Heart left ventricle (tissue), 16 donors: ENCODE measurements at regions not wholly inside any gene's neighbourhood (a gene's known extent, or its start where the extent isn't known, plus 50 kb on each side); places are given as distances from the start of the nearest gene placed in this dataset.

Source experiments
- ATAC-seq, 4 donors: fragments of 200-7000 bp; cut with Tn5 transposase; one replicate each; pipeline ENCODE4 v1.9.1; 2020 to 2022; ENCODE audit warnings: moderate library complexity in 4 of 4, mild to moderate bottlenecking in 3 of 4, moderate number of reproducible peaks in 1 of 4
- DNase-seq, 5 donors: peaks; one replicate each; pipeline ENCODE4 v3.0.0-alpha.2; 2020
- H3K27ac ChIP-seq, 12 donors: fragments of 200-600 bp; sonication (generic) in 4 of 12; one replicate each; pipeline versions ENCODE4 v1.5.0 to v1.8.0; 2016 to 2022; ENCODE audit warnings: mild to moderate bottlenecking in 2 of 12
- H3K27me3 ChIP-seq, 9 donors: fragments of 200-600 bp; sonication (generic) in 2 of 9; one replicate each; pipeline versions ENCODE4 v1.5.1 to v1.8.0; 2016 to 2022; ENCODE audit warnings: mild to moderate bottlenecking in 3 of 9
- H3K36me3 ChIP-seq, 9 donors: fragments of 200-600 bp; sonication (generic) in 2 of 9; one replicate each; pipeline versions ENCODE4 v1.5.0 to v1.8.0; 2018 to 2022; ENCODE audit warnings: mild to moderate bottlenecking in 2 of 9
- H3K4me1 ChIP-seq, 12 donors: fragments of 200-600 bp; sonication (generic) in 4 of 12; one replicate each; pipeline versions ENCODE4 v1.5.0 to v1.8.0; 2016 to 2022; ENCODE audit warnings: mild to moderate bottlenecking in 3 of 12
- H3K4me3 ChIP-seq, 12 donors: fragments of 200-600 bp; sonication (generic) in 4 of 12; one replicate each; pipeline versions ENCODE4 v1.5.0 to v1.8.0; 2017 to 2022; ENCODE audit warnings: mild to moderate bottlenecking in 9 of 12, moderate library complexity in 4 of 12
- H3K9me3 ChIP-seq, 12 donors: fragments of 200-600 bp; sonication (generic) in 4 of 12; one replicate each; pipeline versions ENCODE4 v1.5.0 to v1.8.0; 2016 to 2022; ENCODE audit warnings: mild to moderate bottlenecking in 1 of 12
- CTCF ChIP-seq, 12 donors: fragments of 200-600 bp; sonication (generic) in 4 of 12; IDR thresholded peaks; one replicate each; pipeline versions ENCODE4 v1.5.0 to v1.8.0; 2018 to 2022; ENCODE audit warnings: antibody characterized with exemption in 12 of 12, mild to moderate bottlenecking in 5 of 12
- POLR2A ChIP-seq, 2 donors: fragments of 450-650 bp; IDR thresholded peaks; one replicate each; pipeline ENCODE4 v1.6.1; 2017; ENCODE audit warnings: antibody characterized with exemption in 2 of 2, mild to moderate bottlenecking in 2 of 2, moderate library complexity in 2 of 2
- WGBS, 4 donors: extraction: QIAGEN DNeasy Blood & Tissue Kit in 2 of 4; methylation state at CpG; one replicate each; pipeline versions ENCODE4 v1.1.5 to v1.1.7; 2013 to 2018; 5-methylcytosine and 5-hydroxymethylcytosine counted together
- intact Hi-C, 10 donors: fragments of 100-400 bp; cut with DNase I; formaldehyde crosslinking; loops; one replicate each; pipeline versions ENCODE4 v1.11.1 to v1.14.2; 2022
- donor health status: ischemic (EF 13 %, LVEDD 7.1; RV severe dilation, severe dysfunction).
- donor health status: healthy with polysubstance abuse.
- donor health status: DM: no; HTN: yes; CAD: no.
- donor health status: DM: no; HTN: no; CAD: no.
- donor health status: ischemic (EF 25% LVEDD 6.9; RV normal size, moderate dysfunction).
- donor health status: ischemic (EF 25% LVEDD 5.7; RV mildly dilated, moderate dysfunction).
- donor health status: healthy.
- donor health status: DM: yes; HTN: yes; CAD: no.
- donor health status: ischemic (EF 35%, LVEDD 5.7; RV mildly dilated, moderate dysfunction).
- donor health status: nonischemic (EF 11% LVEDD 7.7; RV severe dilation, severe dysfunction).
- donor health status: DM: yes; HTN: yes; CAD: no.
- donor health status: PGD.
- donor health status: ischemic (EF 29% LVEDD 5.4; RV normal size, mild dysfunction).
- donor health status: nonischemic (EF 23%, LVEDD 6.1; RV moderate dilation, normal function).

- Histone ChIP-seq H3K36me3 (no peaks in the 10 kb centered on the region), H3K9me3 (peaks cover 0 to 12% (median 0%) of the 10 kb centered on the region in 12 donors), H3K27ac (no peak overlapping the region), H3K4me3 (no peak overlapping the region), H3K4me1 (no peaks in the 10 kb centered on the region), H3K27me3 (no peaks in the 10 kb centered on the region)
- ATAC-seq: no peak
- no peak for DNase-seq
- no peak for TF ChIP-seq CTCF (IDR thresholded peaks at IDR 0.05)
- no peak for TF ChIP-seq POLR2A (IDR thresholded peaks at IDR 0.05)
- intact Hi-C loops: no loop called here
- 42 to 49% (median 44%) methylated on average over 7 of the region's 7 CpGs for WGBS, 4 donors
Observed at GRCh38 chr2:126809340-126809739, 89.3 kb upstream of the TEX51 start.

GRCh38 chr2:126810001-126810400 lies 88.7 kb upstream of the TEX51 start:
- H3K36me3 ChIP-seq: no peaks in the 10 kb centered on the region
- TF ChIP-seq POLR2A (IDR thresholded peaks at IDR 0.05) (no peak), CTCF (IDR thresholded peaks at IDR 0.05) (no peak)
- ATAC-seq (no peak), DNase-seq (no peak)
- no peak overlapping the region for H3K4me3 ChIP-seq
- H3K9me3 ChIP-seq: peaks cover 0 to 12% (median 0%) of the 10 kb centered on the region in 12 donors
- H3K27me3 ChIP-seq: no peaks in the 10 kb centered on the region
- intact Hi-C loops: no loop called here
- no peak overlapping the region for H3K27ac ChIP-seq
- no peaks in the 10 kb centered on the region for H3K4me1 ChIP-seq
- 83 to 89% (median 86%) methylated on average over 6 of the region's 6 CpGs for WGBS, 4 donors

GRCh38 chr2:126811101-126811500 lies 87.6 kb upstream of the TEX51 start:
- intact Hi-C loops: no loop called here
- TF ChIP-seq CTCF (IDR thresholded peaks at IDR 0.05) (no peak), POLR2A (IDR thresholded peaks at IDR 0.05) (no peak)
- no peak for DNase-seq
- WGBS, 4 donors: 68 to 80% (median 75%) methylated on average over 6 of the region's 6 CpGs
- Histone ChIP-seq H3K27ac (no peak overlapping the region), H3K4me1 (no peaks in the 10 kb centered on the region), H3K9me3 (peaks cover 0 to 12% (median 0%) of the 10 kb centered on the region in 12 donors), H3K27me3 (peaks cover 0 to 8% (median 0%) of the 10 kb centered on the region in 9 donors), H3K36me3 (no peaks in the 10 kb centered on the region), H3K4me3 (no peak overlapping the region)
- no peak for ATAC-seq

- TF ChIP-seq CTCF (IDR thresholded peaks at IDR 0.05) (no peak), POLR2A (IDR thresholded peaks at IDR 0.05) (no peak)
- Histone ChIP-seq H3K4me1 (peaks cover 0 to 6% (median 0%) of the 10 kb centered on the region in 12 donors), H3K36me3 (no peaks in the 10 kb centered on the region), H3K27ac (no peak overlapping the region), H3K9me3 (peaks cover 0 to 27% (median 0%) of the 10 kb centered on the region in 12 donors), H3K4me3 (no peak overlapping the region), H3K27me3 (peaks cover 0 to 8% (median 0%) of the 10 kb centered on the region in 9 donors)
- 86 to 93% (median 86%) methylated on average over 3 of the region's 3 CpGs for WGBS, 4 donors
- intact Hi-C loops: no loop called here
- no peak for DNase-seq
- ATAC-seq: no peak
Observed at GRCh38 chr2:126817172-126817571, 81.5 kb upstream of the TEX51 start.
